ENCODE measurements at regions not wholly inside any gene's neighbourhood (a gene's known extent, or its start where the extent isn't known, plus 50 kb on each side); places are given as distances from the start of the nearest gene placed in this dataset.

DNA sequence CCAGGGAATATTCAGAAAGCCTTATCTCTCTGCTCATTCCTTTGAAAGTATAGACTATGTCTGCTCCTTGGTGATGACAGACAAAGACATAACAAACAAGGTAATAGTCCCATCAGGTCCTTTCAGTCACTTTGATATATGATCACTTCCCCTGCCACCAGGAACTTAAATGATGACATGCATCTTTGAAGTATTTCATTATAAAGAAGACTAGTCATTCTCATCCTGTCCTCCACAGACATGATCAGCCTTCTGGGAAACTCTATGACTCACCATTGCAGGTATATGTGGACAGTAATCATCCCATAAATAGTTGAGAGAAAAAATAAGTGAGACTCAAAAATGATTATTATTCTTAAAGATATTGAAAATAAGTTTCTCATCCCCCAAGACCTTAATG, 117.5 kb upstream of the VCX2 start:
- Mint-ChIP-seq H3K4me1 (ENCODE audit: unreplicated experiment) (no peaks in the 10 kb centered on the region), H3K9me3 (ENCODE audit: unreplicated experiment) (peaks cover 9% of the 10 kb centered on the region)

DNA sequence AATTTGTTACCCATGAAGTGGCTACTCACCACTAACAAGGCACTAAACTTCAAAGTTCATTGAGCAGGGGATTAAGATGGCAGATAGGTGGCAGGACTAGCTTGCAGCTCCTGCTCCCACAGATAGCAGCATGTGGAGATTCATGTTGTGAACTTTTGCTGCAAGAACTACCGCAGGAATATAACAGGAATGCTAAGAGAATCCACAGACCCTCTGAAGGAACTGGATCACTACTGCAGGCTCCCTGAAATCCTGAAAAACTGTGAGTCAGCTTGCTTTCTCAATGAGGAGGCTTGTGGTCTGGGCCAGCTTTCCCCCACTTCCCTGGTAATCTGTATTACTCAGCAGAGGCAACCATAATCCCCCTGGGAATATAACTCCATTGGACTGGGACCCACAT, 118.5 kb upstream of the VCX2 start:
- H3K4me1 Mint-ChIP-seq (ENCODE audit: unreplicated experiment) = no peaks in the 10 kb centered on the region

More for the DNA sequence above, 117.5 kb upstream of the VCX2 start:
- no peak for DNase-seq (ENCODE audit: extremely low spot score, unreplicated experiment)
- TF ChIP-seq, protein P1, sequence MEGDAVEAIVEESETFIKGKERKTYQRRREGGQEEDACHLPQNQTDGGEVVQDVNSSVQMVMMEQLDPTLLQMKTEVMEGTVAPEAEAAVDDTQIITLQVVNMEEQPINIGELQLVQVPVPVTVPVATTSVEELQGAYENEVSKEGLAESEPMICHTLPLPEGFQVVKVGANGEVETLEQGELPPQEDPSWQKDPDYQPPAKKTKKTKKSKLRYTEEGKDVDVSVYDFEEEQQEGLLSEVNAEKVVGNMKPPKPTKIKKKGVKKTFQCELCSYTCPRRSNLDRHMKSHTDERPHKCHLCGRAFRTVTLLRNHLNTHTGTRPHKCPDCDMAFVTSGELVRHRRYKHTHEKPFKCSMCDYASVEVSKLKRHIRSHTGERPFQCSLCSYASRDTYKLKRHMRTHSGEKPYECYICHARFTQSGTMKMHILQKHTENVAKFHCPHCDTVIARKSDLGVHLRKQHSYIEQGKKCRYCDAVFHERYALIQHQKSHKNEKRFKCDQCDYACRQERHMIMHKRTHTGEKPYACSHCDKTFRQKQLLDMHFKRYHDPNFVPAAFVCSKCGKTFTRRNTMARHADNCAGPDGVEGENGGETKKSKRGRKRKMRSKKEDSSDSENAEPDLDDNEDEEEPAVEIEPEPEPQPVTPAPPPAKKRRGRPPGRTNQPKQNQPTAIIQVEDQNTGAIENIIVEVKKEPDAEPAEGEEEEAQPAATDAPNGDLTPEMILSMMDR (IDR thresholded peaks at IDR 0.05) = no peak
- Mint-ChIP-seq H3K27ac (ENCODE audit: unreplicated experiment) (no peak overlapping the region), H3K36me3 (ENCODE audit: unreplicated experiment) (no peaks in the 10 kb centered on the region), H3K27me3 (ENCODE audit: unreplicated experiment) (peaks cover 2% of the 10 kb centered on the region), H3K4me3 (ENCODE audit: unreplicated experiment) (no peak overlapping the region)

DNA sequence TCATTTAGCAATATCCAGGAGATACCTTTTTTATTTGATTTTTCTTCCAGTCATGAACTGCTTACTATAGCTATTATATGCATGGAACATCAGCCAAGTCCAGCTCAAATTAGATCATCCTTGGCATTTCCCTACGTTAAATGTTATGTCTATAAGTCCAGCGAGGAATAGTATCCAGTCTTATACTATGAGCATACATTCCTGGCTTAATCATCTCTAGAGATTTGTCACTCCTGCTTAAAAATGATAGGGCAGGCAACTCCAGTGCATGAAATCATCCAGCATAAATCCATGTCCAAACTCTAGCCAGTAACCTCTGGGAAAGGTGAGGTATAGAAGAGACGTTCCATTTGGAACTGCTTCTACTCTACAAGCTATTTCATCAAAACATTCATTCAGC, 126.7 kb upstream of the VCX2 start:
- DNase-seq (ENCODE audit: extremely low spot score, unreplicated experiment) = no peak
- H3K27me3 Mint-ChIP-seq (ENCODE audit: unreplicated experiment) = no peaks in the 10 kb centered on the region
- no peak overlapping the region for H3K27ac Mint-ChIP-seq (ENCODE audit: unreplicated experiment)
- H3K9me3 Mint-ChIP-seq (ENCODE audit: unreplicated experiment) = peaks cover 13% of the 10 kb centered on the region
- no peak overlapping the region for H3K4me3 Mint-ChIP-seq (ENCODE audit: unreplicated experiment)
- H3K36me3 Mint-ChIP-seq (ENCODE audit: unreplicated experiment) = no peaks in the 10 kb centered on the region
- TF ChIP-seq, protein P1 (IDR thresholded peaks at IDR 0.05) = no peak
- H3K4me1 Mint-ChIP-seq (ENCODE audit: unreplicated experiment) = no peaks in the 10 kb centered on the region

More for the DNA sequence above, 118.5 kb upstream of the VCX2 start:
- H3K9me3 Mint-ChIP-seq (ENCODE audit: unreplicated experiment) = peaks cover 9% of the 10 kb centered on the region
- H3K27me3 Mint-ChIP-seq (ENCODE audit: unreplicated experiment) = peaks cover 2% of the 10 kb centered on the region
- no peak overlapping the region for H3K4me3 Mint-ChIP-seq (ENCODE audit: unreplicated experiment)
- TF ChIP-seq, protein P1 (IDR thresholded peaks at IDR 0.05) = no peak
- DNase-seq (ENCODE audit: extremely low spot score, unreplicated experiment) = no peak
- no peaks in the 10 kb centered on the region for H3K36me3 Mint-ChIP-seq (ENCODE audit: unreplicated experiment)
- H3K27ac Mint-ChIP-seq (ENCODE audit: unreplicated experiment) = no peak overlapping the region

DNA sequence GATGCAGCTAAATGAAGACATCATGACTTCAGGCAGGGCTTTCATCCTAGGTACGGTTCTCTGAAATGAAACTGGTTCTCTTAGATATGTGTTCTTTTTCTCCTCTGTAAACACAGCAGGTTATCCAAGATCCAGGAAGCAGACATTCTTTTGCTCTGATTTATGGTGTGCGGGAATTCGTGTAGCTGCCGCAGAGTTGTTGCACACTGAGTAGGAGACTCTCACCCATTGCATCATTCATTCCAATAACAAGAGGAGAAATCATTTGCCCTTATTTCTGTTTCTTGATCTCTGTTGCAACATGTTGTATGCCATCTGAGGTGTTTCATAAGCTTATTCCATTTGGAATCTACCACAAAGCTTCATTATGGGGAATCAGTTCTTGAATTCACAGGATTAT, 133.6 kb upstream of the VCX2 start:
- Mint-ChIP-seq H3K27ac (ENCODE audit: unreplicated experiment) (no peak overlapping the region), H3K27me3 (ENCODE audit: unreplicated experiment) (no peaks in the 10 kb centered on the region), H3K4me1 (ENCODE audit: unreplicated experiment) (no peaks in the 10 kb centered on the region), H3K36me3 (ENCODE audit: unreplicated experiment) (no peaks in the 10 kb centered on the region), H3K9me3 (ENCODE audit: unreplicated experiment) (peaks cover 24% of the 10 kb centered on the region), H3K4me3 (ENCODE audit: unreplicated experiment) (no peak overlapping the region)
- TF ChIP-seq, protein P1 (IDR thresholded peaks at IDR 0.05) = no peak
- DNase-seq (ENCODE audit: extremely low spot score, unreplicated experiment) = no peak

DNA sequence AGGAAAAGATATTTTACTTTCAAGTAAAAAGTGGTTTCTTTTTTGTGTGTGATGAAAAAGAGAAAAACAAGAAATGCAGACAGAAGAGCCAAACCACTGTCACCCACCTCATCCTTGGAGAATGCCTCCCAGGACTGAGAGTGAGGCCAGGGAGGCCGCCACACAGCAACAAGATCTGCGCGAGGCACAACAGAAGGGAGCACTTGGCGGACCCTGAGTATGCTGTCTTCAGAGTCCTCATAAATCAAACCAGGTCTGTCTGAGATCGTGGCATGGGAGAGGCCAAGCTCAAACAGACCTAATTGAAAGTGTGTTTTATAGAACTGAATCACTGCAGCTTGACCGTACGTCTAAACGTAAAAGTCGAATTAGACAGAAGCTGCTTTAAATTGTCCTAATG, 134.3 kb upstream of the VCX2 start:
- H3K36me3 Mint-ChIP-seq (ENCODE audit: unreplicated experiment) = no peaks in the 10 kb centered on the region
- DNase-seq (ENCODE audit: extremely low spot score, unreplicated experiment) = no peak
- H3K27me3 Mint-ChIP-seq (ENCODE audit: unreplicated experiment) = no peaks in the 10 kb centered on the region
- H3K4me1 Mint-ChIP-seq (ENCODE audit: unreplicated experiment) = no peaks in the 10 kb centered on the region
- TF ChIP-seq, protein P1 (IDR thresholded peaks at IDR 0.05) = no peak
- H3K27ac Mint-ChIP-seq (ENCODE audit: unreplicated experiment) = no peak overlapping the region
- peaks cover 29% of the 10 kb centered on the region for H3K9me3 Mint-ChIP-seq (ENCODE audit: unreplicated experiment)
- no peak overlapping the region for H3K4me3 Mint-ChIP-seq (ENCODE audit: unreplicated experiment)
